IPS-NIHi7 (cell line): ENCODE measurements at regions not wholly inside any gene's neighbourhood (a gene's known extent, or its start where the extent isn't known, plus 50 kb on each side); places are given as distances from the start of the nearest gene placed in this dataset.

ENCODE experiments used
- DNase-seq: peaks from one replicate; pipeline ENCODE4 v3.0.0; 2012; ENCODE audit warnings: mixed read lengths; ENCODE audit errors: extremely low spot score

- no peak for DNase-seq
Observed at GRCh38 chr14:36083317-36083716, 93.2 kb downstream of the PTCSC3 start.

DNA sequence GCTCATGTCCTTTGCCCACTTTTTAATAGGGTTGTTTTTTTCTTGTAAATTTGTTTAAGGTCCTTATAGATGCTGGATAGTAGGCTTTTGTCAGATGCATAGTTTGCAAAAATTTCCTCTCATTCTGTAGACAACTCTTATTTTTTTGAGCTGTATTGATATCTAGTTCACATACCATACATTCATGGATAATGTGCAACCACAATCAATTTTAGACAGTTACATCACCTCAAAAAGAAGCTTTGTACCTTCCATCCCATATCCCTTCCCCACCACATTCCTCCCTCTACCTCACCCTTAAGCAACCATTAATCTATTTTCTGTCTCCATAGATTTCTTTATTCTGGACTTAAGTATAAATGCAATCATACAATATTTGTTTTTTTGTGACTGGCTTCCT is 98.4 kb downstream of the PTCSC3 start:
- no peak for DNase-seq

DNA sequence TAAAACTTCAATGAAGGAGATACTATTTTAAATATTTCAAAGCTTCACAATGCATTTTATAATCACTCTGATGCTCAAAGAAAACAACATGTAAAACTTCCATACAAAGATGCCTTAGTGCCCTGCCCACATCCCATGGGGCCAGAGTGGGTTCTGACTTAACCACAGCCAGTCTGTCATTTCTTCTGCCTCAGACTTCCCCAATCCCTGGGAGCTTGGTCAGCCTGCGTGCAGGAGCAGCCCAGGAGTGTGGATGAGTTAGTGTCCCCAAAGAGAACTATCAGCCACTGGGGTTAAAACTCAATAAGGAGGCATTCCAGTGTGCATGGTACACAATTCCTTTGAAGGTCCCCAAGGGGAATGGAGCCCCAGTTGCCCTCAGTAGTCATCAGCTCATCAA is 100.3 kb downstream of the PTCSC3 start:
- DNase-seq, result no peak

GRCh38 chr14:36075203-36075602 is 101.3 kb downstream of the PTCSC3 start:
- DNase-seq, result no peak

DNA sequence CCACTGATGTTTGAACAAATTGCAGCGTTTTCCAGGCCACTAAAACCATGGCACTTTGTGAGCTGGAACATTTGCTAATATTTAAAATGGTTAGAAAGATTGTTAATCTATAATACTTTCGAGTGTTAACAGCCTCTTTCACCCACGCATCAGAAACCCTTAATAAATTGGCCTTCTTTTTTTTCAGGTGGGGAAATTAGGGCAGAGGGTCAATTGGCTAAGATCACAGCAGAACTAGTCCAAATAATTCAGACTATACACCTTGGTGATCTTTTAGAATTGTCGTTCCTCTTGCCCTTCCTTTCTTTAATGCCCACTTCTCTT is 105.8 kb downstream of the PTCSC3 start:
- DNase-seq, result no peak

DNA sequence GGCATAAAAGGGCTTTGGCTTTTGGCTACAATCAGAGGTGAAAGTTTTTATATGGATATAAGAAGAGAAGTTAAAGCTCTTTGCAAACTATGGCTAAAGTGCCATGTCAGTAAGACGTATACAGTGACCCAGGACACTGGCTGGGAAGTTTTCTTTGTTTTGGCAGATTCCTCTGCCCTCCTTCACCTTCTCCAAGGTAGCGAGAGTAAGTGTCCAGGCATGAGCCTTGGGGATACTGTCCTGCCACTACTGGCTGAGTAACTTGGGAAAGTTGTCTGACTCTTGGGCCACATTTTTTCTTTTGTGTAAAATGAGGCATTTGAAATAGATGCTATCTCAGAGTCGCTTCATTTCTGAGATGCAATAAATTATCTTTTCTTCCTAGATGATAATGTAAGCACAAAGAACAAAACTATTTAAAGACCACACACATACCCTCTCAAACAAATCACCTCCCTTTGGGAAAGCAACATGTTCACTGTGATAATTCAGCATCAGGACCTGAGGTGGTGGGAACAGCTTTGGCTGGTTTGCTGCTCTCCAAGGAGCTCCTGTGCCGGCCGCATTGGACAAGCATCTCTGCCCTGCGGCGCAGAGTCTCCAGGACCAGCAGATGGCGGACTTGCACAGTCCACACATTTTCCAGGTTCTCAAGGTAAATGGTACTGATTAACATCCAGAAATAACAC is 106.3 kb downstream of the PTCSC3 start:
- DNase-seq, result peak; percentile 82

DNA sequence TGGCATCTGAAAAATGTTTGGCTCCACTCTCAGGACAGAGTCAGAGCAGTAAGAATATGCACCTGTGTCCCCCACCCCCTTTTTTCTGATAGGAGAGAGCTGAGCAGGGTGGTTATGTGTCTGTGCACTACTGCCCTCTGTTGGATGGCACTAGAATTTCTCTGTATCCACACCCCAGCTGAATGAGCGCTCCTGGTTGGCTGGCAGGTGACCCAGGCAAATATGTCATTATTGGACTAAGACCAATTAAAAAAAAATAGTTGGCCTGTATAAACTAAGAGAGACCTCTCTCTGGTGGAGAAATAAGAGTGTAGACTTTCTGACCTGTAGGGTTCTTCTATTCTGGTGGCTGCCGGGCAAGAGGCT is 107.0 kb downstream of the PTCSC3 start:
- peak; percentile 79 for DNase-seq

DNA sequence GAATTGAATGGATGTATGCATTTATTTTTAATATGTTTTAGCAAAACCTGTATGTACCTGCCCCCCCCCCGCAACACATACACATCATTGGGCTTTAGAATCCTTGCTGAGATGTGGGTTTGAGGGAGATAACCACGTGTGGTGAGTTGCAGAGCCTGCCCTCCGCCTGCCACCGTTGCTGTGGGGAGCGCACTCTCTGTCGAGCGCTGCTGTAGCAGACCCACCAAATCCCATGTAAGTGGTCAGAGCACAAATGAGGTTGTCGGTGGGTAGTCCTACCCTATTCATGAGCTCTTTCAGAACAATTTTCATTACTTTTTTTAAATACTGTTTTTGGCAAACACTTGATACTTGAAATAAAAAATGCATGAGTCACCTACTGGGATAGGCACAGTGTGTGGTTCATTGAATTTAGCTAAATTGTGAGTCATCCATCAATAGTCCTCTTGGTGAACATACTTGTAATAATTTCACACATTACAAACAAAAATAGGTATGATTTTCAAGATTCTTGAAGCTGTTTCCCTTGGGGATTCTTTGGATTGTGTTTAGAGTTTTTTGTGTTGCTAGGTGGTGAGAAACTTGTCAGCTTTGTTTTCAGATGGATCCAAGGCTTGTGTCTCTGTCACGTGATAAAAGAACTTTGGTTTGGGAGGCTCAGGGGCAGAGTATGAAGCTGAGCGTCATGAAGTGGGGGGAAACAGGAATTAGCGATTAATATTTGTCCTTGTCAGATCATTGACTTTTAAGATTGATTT is 107.6 kb downstream of the PTCSC3 start:
- no peak for DNase-seq

DNA sequence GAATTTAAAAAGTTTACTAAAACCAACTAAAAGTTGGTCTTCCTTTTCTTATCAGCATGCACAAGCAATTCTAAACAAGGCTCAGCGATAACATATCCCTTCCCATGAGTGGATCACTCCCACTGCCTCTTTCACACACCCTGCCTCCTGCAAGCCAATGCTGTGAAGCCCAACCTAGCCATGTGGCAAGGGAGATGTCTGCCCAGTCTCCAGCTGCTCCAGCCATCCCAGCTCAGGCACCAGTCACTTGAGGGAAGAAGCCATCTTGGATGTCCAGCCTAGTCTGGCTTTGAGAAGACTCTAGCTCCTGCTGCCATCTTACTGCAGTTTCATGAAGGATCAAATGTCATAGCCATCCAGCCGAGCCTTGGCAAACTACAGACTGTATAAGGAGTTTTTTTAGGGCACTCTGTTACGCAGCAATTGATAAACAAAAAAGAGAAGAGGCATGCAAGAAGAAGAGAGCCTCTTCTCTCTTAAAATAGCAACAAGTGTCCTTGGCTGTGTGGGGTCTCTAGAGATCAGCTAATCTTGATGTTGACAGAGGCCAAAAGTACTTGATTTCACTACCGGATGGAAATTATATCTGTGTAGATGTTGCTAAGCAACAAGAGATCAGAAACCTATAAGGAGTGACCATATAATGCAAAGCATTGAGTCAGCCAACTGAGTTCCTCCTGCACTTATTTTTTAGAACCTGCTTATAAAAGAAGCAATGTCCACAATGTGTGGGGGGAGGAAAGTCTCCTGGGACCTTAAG is 108.9 kb downstream of the PTCSC3 start:
- no peak for DNase-seq

DNA sequence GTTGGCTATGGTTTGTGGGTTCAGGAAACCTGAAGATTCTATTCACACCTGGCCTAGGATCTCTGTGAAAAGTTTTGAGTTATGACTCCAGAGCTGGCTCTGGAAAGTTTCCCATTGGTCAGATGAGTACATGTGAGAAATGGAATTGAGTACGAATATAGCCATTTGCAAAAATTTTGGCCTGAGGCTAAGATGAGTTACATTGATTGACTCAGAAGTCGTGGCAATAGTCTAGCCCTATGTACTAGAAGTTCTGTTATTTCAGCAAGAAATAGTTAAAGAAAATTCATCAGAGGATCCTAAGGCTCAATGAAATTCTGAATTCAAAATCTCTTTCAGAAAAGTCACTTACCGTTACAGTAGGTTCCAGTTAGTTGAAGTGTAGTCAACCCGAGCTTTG is 109.9 kb downstream of the PTCSC3 start:
- no peak for DNase-seq

- DNase-seq, result no peak
Observed at GRCh38 chr14:36065831-36066230, 110.7 kb downstream of the PTCSC3 start.

- no peak for DNase-seq
Observed at GRCh38 chr14:36059531-36059930, 117.0 kb downstream of the PTCSC3 start.

- DNase-seq, result no peak
Observed at GRCh38 chr14:36057452-36058116, 118.9 kb downstream of the PTCSC3 start.

DNA sequence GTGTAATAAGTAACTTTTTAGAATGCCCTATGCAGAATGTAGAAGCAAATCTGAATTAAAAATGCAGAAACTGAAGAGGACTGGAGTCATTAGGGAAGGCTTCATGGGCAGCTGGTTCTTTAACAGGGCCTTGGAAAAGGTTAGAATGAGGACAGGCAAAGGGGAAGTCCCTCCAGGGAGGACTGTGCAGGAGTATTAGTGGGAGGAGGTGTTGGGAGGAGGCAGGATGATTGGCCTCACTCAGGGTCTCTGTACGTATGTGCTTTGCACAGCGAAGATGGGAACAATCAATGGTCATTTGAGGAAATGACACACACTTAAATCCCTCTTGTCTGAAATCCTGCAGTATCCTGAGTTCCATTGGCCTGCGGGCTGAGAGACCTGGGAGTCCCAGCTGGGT is 119.7 kb downstream of the PTCSC3 start:
- no peak for DNase-seq

- DNase-seq, result no peak
Observed at GRCh38 chr14:36055681-36056225, 120.8 kb downstream of the PTCSC3 start.

GRCh38 chr14:36055052-36055378 is 121.5 kb downstream of the PTCSC3 start:
- no peak for DNase-seq

- DNase-seq, result no peak
Observed at GRCh38 chr14:36054353-36055051, 122.0 kb downstream of the PTCSC3 start.

- DNase-seq, result no peak
Observed at GRCh38 chr14:36052681-36053080, 123.8 kb downstream of the PTCSC3 start.

DNA sequence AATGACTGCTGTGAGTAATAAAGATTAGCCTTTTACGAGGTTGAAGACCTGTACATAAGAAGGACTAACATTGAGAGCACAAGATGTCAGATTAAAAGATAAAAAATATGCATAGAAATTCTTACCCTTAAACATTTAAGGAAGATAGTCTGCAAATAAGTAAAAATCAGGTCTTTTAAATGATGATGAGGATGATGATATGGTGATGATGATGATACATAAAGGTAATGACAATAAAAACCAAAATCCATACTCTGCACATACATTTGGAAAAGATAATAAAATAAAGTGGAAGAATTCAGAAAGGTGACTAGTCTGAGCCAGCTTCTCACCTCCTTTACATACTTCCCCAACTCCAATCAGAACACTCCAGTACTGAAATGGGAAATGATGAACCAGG is 124.5 kb downstream of the PTCSC3 start:
- DNase-seq, result no peak

DNA sequence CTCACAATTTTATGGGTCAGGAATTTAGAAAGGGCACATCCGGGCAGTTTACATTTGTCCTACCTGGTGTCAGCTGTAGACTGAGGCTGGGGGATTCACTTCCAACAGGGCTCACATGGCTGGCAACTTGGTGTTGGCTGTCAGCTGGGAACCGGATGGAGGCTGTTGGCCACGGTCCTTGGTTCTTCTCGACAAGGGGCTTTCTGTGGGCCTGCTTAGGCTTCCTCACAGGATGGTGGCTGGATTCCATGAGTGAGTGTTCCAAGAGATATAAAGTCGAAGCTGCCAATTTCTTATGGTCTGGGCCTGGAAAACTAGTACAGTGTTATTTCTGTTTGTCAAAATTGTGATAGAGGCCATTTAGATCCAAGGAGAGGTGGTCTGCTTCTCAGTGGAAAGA is 127.9 kb downstream of the PTCSC3 start:
- no peak for DNase-seq

DNA sequence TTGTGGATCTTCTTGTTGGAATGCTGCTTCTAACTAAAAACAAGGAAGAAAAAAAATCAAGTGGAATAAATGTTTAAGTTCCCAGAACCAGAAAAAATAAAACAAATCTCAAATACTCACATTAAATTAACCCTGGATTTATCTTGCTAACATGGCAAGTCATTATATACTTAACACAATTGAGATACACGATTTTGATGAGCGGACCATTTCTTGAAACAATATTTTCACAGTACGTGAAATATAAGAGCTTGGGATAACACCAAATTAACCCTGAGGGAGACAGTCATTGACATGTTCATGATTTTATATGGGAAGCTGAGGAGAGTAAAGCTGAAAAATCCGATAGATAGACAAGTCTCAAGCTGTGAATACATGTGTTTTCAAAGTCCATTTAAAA is 128.6 kb downstream of the PTCSC3 start:
- no peak for DNase-seq

GRCh38 chr14:36035675-36036074 is 140.8 kb downstream of the PTCSC3 start:
- no peak for DNase-seq
